A549 (cell line): ENCODE measurements at regions not wholly inside any gene's neighbourhood (a gene's known extent, or its start where the extent isn't known, plus 50 kb on each side); places are given as distances from the start of the nearest gene placed in this dataset.

Experiments used
- ATAC-seq, 2 experiments: fragments of 200-7000 bp in 1 of 2; fragments of >200 bp in 1 of 2; cut with Nextera tagmentation in 1 of 2; cut with Tn5 transposase in 1 of 2; 3 replicates each; pipeline versions ENCODE4 v1.8.0 to v1.9.1; 2018 to 2020; ENCODE audit warnings: mild to moderate bottlenecking in 1 of 2, moderate library complexity in 1 of 2
- CTCF ChIA-PET: fragments of 300-600 bp; sonication (Branson Sonifier 250); formaldehyde crosslinking; extraction: SDS; loops from one replicate; lab custom pipeline; 2021; ENCODE audit warnings: antibody characterized with exemption, inconsistent platforms; lab: Yijun Ruan, JAX
- POLR2A ChIA-PET: fragments of 350-600 bp; formaldehyde crosslinking; extraction: SDS; loops from one replicate; lab custom pipeline; 2021; ENCODE audit warnings: antibody characterized with exemption, inconsistent platforms; lab: Yijun Ruan, JAX
- DNase-seq, 2 experiments: peaks; one replicate each; pipeline versions ENCODE4 v3.0.0 to v3.0.0-alpha.2; 2011 to 2016; ENCODE audit warnings: low read depth in 1 of 2, low spot score in 1 of 2
- FAIRE-seq: peaks from 2 replicates; lab custom pipeline; 2011; peaks lifted over from hg19 to GRCh38; lab: Jason Lieb, UNC
- H3K27ac ChIP-seq, 2 experiments: fragments of >200 bp; sonication (Bioruptor Twin); formaldehyde crosslinking; 3 replicates each; pipeline ENCODE4 v1.5.1; 2016 to 2017
- H3K4me1 ChIP-seq: fragments of >200 bp; sonication (Bioruptor Twin); formaldehyde crosslinking; 3 replicates; pipeline ENCODE4 v1.6.1; 2016
- H3K4me2 ChIP-seq: fragments of >200 bp; sonication (Bioruptor Twin); formaldehyde crosslinking; 3 replicates; pipeline ENCODE4 v1.6.1; 2016
- H3K4me3 ChIP-seq: fragments of >200 bp; sonication (Bioruptor Twin); formaldehyde crosslinking; 3 replicates; pipeline ENCODE4 v1.5.1; 2016
- H3K9me3 ChIP-seq: fragments of >200 bp; sonication (Bioruptor Twin); formaldehyde crosslinking; 3 replicates; pipeline ENCODE4 v1.6.1; 2016
- CBX2 ChIP-seq: fragments of 200-600 bp; sonication (generic); IDR thresholded peaks from 2 replicates; pipeline ENCODE4 v1.6.1; 2016; ENCODE audit warnings: low read depth, mild to moderate bottlenecking, borderline replicate concordance
- CEBPB ChIP-seq, 2 experiments: fragments of >200 bp in 1 of 2; sonication (Bioruptor Twin) in 1 of 2; formaldehyde crosslinking in 1 of 2; IDR thresholded peaks; 2 replicates each; pipeline ENCODE4 v1.6.1; 2012 to 2016
- ESRRA ChIP-seq: fragments of 150-350 bp; IDR thresholded peaks from 2 replicates; pipeline ENCODE4 v1.6.1; 2014; ENCODE audit warnings: mild to moderate bottlenecking, low read length, borderline replicate concordance
- HEYL ChIP-seq: fragments of 250-450 bp; sonication (Bioruptor Pico); IDR thresholded peaks from 2 replicates; pipeline ENCODE4 v1.8.0; 2021; ENCODE audit warnings: mild to moderate bottlenecking, moderate library complexity
- JUN ChIP-seq, 2 experiments: fragments of >200 bp; sonication (Bioruptor Twin); formaldehyde crosslinking; IDR thresholded peaks; 2 replicates in 1 of 2; 3 replicates in 1 of 2; pipeline ENCODE4 v1.6.1; 2016 to 2017
- JUNB ChIP-seq: fragments of >200 bp; sonication (Bioruptor Twin); formaldehyde crosslinking; IDR thresholded peaks from 2 replicates; pipeline ENCODE4 v1.6.1; 2016
- KDM5A ChIP-seq: fragments of 200-600 bp; sonication (generic); IDR thresholded peaks from 2 replicates; pipeline ENCODE4 v1.6.1; 2016; ENCODE audit warnings: antibody characterized with exemption, mild to moderate bottlenecking
- MAZ ChIP-seq: fragments of 150-350 bp; IDR thresholded peaks from 2 replicates; pipeline ENCODE4 v1.6.1; 2014; ENCODE audit warnings: antibody characterized with exemption, low read depth, low read length, borderline replicate concordance
- MYC ChIP-seq: IDR thresholded peaks from 2 replicates; pipeline ENCODE4 v1.6.1; 2012; ENCODE audit warnings: mild to moderate bottlenecking, inconsistent platforms, low read length, improper control_type of control experiment, borderline replicate concordance
- NFE2L2 ChIP-seq: fragments of 150-350 bp; conservative IDR thresholded peaks from 2 replicates; pipeline ENCODE4 v1.6.1; 2014; ENCODE audit warnings: low read length
- RAD21 ChIP-seq, 2 experiments: fragments of >200 bp in 1 of 2; sonication (Bioruptor Twin) in 1 of 2; formaldehyde crosslinking in 1 of 2; IDR thresholded peaks in 1 of 2; conservative IDR thresholded peaks in 1 of 2; 2 replicates in 1 of 2; 3 replicates in 1 of 2; pipeline ENCODE4 v1.6.1; 2012 to 2018; ENCODE audit warnings: inconsistent platforms in 1 of 2
- RNF2 ChIP-seq: fragments of 200-600 bp; sonication (generic); IDR thresholded peaks from 2 replicates; pipeline ENCODE4 v1.6.1; 2016; ENCODE audit warnings: low read depth, mild to moderate bottlenecking, antibody characterized with exemption, moderate library complexity, borderline replicate concordance
- SMC3 ChIP-seq: fragments of >200 bp; sonication (Bioruptor Twin); formaldehyde crosslinking; IDR thresholded peaks from 3 replicates; pipeline ENCODE4 v1.6.1; 2018; ENCODE audit warnings: inconsistent platforms
- ZC3H11A ChIP-seq: fragments of 450-650 bp; IDR thresholded peaks from 2 replicates; pipeline ENCODE4 v1.6.1; 2014; ENCODE audit warnings: antibody characterized with exemption, mild to moderate bottlenecking
- ZFP36 ChIP-seq: fragments of 450-650 bp; IDR thresholded peaks from 2 replicates; pipeline ENCODE4 v1.6.1; 2014; ENCODE audit warnings: borderline replicate concordance; ENCODE audit not compliant: partially characterized antibody
- ZSCAN20 ChIP-seq: fragments of 250-450 bp; sonication (Bioruptor Pico); IDR thresholded peaks from 2 replicates; pipeline ENCODE4 v1.8.0; 2022; ENCODE audit warnings: mild to moderate bottlenecking, moderate library complexity
- WGBS: methylation state at CpG from one replicate; pipeline ENCODE4 v1.1.6; 2017; ENCODE audit errors: missing lambda C conversion rate; 5-methylcytosine and 5-hydroxymethylcytosine counted together
- TF ChIP-seq, protein P1 (sequence below): fragments of >200 bp; sonication (Bioruptor Twin); formaldehyde crosslinking; IDR thresholded peaks from 3 replicates; pipeline ENCODE4 v1.5.1; 2016
- TF ChIP-seq, protein P2 (sequence below): fragments of >200 bp; sonication (Bioruptor Twin); formaldehyde crosslinking; IDR thresholded peaks from 3 replicates; pipeline ENCODE4 v1.6.1; 2016

DNA sequence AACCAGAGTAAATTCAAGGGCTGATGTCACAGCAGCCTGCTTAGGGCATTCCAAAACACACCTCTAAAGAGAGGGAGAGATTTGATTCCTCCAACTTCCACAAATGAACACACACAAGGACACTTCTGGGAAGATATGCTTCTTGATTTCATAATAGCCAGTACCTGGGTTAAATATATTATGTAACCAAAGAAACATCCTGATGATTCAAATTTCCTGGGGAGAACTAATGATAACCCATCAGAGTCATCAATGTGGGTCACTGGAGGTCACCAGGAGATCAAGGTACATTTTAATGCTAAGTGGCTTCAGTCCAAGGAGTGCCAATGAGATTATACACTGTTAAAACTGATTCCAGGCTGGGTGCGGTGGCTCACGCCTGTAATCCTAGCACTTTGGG, 54.0 kb upstream of the DOCK9 start (continued):
- TF ChIP-seq RAD21 (conservative IDR thresholded peaks at IDR 0.05 in 1 of 2, IDR thresholded peaks at IDR 0.05 in 1 of 2): no peak

DNA sequence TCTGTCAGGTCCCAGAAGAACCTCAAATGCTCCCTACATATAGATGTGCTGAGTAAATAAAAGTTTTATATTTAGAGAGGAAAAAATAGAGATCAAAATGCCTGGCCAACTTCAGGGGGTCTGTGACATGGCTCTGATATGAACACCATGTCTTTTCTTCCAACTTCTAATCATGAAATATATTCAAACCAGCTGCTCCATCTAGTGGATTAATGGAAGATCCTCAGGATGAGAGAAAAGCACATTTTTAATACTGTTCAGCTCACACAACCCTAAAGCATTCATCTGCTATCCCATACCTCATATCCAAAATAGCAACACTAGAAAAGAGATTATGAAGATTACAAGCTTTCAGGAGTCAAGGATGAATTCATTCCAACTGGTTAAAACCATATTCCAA, 56.0 kb upstream of the DOCK9 start:
- ATAC-seq (peak; percentile 78 to 80; a peak in 5 of 6 replicates), DNase-seq (peak in 1 of 2 experiments; percentile 23), FAIRE-seq (no peak)
- Histone ChIP-seq H3K27ac (peak overlapping the region in 1 of 2 experiments; percentile 57; a peak in 2 of 6 replicates), H3K4me3 (no peak overlapping the region), H3K9me3 (peaks cover 4% of the 10 kb centered on the region; the same call in 1 of the 3 replicates), H3K4me2 (peak overlapping the region; percentile 37; the same call in 1 of the 3 replicates), H3K4me1 (peaks cover 16% of the 10 kb centered on the region)
- CTCF ChIA-PET: interaction anchor here (0.8 to 2.3 kb wide), 18 partner anchors 10 to 195 kb away, joined by 3 to 16 read pairs (median 4); no protein-coding TSS in a partner anchor
- POLR2A ChIA-PET: no interaction called here
- TF ChIP-seq SMC3: peak; percentile 36; the same call in 2 of the 3 replicates
- TF ChIP-seq RAD21 (conservative IDR thresholded peaks at IDR 0.05 in 1 of 2, IDR thresholded peaks at IDR 0.05 in 1 of 2): peak; percentile 64 to 67
- TF ChIP-seq, protein P1, sequence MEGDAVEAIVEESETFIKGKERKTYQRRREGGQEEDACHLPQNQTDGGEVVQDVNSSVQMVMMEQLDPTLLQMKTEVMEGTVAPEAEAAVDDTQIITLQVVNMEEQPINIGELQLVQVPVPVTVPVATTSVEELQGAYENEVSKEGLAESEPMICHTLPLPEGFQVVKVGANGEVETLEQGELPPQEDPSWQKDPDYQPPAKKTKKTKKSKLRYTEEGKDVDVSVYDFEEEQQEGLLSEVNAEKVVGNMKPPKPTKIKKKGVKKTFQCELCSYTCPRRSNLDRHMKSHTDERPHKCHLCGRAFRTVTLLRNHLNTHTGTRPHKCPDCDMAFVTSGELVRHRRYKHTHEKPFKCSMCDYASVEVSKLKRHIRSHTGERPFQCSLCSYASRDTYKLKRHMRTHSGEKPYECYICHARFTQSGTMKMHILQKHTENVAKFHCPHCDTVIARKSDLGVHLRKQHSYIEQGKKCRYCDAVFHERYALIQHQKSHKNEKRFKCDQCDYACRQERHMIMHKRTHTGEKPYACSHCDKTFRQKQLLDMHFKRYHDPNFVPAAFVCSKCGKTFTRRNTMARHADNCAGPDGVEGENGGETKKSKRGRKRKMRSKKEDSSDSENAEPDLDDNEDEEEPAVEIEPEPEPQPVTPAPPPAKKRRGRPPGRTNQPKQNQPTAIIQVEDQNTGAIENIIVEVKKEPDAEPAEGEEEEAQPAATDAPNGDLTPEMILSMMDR: peak; percentile 53
- no peak for TF ChIP-seq MYC

DNA sequence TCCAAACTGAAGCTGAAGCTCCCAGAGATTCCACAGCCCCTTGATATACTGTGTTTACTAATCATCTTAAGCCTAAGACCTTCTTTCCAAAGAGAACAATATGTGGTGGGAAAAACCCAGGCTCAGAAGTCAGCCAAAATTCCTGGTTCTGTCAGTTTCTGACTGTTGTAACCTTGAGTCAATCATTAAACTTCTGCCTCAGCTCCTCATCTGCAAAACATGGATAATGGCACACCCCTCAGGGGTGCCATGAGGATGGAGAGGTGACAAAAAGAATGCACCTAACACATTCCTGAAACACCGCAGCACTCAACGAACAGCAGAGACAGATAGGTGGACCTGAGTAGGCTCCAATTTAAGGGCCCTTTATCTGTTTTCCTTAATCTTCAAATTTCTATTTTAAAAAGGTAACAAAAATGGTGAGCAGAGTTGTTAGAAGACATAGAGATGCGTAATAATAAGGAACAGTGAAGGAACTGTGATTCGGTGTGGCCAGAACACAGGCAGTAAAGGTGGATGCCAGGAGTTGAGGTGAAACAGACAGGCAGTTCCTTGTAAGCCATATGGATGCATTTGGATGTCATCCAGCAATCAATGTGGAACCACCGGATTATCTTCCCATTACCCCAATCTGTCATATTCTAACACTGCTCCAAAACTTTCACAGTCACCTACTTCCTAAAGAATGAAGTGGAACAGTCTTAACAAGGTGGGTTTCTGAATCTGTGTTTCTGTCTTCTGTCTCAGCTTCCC, 56.6 kb upstream of the DOCK9 start:
- no peak for FAIRE-seq
- H3K9me3 ChIP-seq: no peaks in the 10 kb centered on the region; the same call in 2 of the 3 replicates
- TF ChIP-seq NFE2L2: no peak
- no peak for TF ChIP-seq JUN (IDR thresholded peaks at IDR 0.05)
- TF ChIP-seq ESRRA: no peak
- TF ChIP-seq KDM5A: no peak
- TF ChIP-seq JUNB: no peak
- WGBS: 90% methylated on average over 5 of the region's 5 CpGs
- no peak for ATAC-seq
- POLR2A ChIA-PET: no interaction called here
- DNase-seq: no peak
- H3K27ac ChIP-seq: peak overlapping the region in 1 of 2 experiments; percentile 57; a peak in 2 of 6 replicates
- no peak overlapping the region for H3K4me3 ChIP-seq
- CTCF ChIA-PET: interaction anchor here (0.8 to 2.3 kb wide), 19 partner anchors 9 to 196 kb away, joined by 3 to 16 read pairs (median 4); no protein-coding TSS in a partner anchor
- peaks cover 16% of the 10 kb centered on the region for H3K4me1 ChIP-seq
- H3K4me2 ChIP-seq: peak overlapping the region; percentile 37; the same call in 1 of the 3 replicates

DNA sequence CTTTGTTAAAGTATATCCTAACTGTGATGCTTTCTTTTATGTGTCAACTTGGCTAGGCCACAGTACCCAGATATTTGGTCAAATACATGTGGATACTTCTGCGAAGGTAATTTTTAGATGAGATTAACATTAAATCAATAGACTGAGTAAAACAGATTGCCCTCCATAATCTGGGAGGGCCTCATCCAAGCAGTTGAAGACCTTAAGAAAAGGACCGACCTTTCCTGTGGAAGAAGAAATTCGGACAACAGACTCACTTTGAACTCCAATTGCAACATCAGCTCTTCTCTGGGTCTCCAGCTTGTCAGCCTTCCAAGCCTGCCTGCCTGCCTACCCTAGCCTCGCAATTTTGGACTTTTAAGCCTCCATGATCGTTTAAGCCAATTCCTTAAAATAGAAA, 57.9 kb upstream of the DOCK9 start:
- FAIRE-seq: no peak
- CTCF ChIA-PET: interaction anchor here (1.0 to 1.5 kb wide), 2 partner anchors 29 to 139 kb away, joined by 3 to 4 read pairs; no protein-coding TSS in a partner anchor
- WGBS: 87% methylated on average over 5 of the region's 5 CpGs
- H3K9me3 ChIP-seq: no peaks in the 10 kb centered on the region; the same call in 2 of the 3 replicates
- H3K4me2 ChIP-seq: no peak overlapping the region
- TF ChIP-seq ZFP36 (no peak), RNF2 (no peak), CBX2 (no peak), CEBPB (IDR thresholded peaks at IDR 0.05) (no peak), NFE2L2 (no peak), KDM5A (no peak), ZC3H11A (no peak), ZSCAN20 (no peak), MAZ (no peak), HEYL (no peak)
- TF ChIP-seq, protein P1: no peak
- TF ChIP-seq, protein P2, sequence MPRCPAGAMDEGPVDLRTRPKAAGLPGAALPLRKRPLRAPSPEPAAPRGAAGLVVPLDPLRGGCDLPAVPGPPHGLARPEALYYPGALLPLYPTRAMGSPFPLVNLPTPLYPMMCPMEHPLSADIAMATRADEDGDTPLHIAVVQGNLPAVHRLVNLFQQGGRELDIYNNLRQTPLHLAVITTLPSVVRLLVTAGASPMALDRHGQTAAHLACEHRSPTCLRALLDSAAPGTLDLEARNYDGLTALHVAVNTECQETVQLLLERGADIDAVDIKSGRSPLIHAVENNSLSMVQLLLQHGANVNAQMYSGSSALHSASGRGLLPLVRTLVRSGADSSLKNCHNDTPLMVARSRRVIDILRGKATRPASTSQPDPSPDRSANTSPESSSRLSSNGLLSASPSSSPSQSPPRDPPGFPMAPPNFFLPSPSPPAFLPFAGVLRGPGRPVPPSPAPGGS: no peak
- TF ChIP-seq, all 56 proteins: peak for 0
- DNase-seq (no peak), ATAC-seq (no peak)
- Histone ChIP-seq H3K27ac (no peak overlapping the region), H3K4me3 (no peak overlapping the region), H3K4me1 (peaks cover 20% of the 10 kb centered on the region)
- POLR2A ChIA-PET: no interaction called here
